ENCODE measurements at regions not wholly inside any gene's neighbourhood (a gene's known extent, or its start where the extent isn't known, plus 50 kb on each side); places are given as distances from the start of the nearest gene placed in this dataset.

DNA sequence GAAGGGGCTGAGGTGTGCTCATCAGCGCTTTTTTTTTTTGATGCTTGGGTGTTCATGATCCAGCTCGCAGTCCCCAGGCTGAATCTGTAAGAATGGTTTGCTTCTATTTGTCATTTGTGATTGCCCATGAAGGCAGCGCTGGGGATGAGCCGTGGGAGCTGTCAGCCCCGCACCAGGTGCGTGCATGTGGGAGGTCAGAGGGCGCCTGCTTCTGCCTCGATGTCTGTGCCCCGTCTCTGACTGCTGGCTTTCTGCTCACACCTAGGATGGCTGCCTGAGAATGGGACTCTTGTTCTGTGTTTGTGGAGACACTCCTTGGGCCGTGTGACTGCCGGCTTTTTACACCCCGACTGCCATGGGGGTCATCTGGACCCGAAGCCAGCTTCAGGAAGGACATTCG is 141.2 kb upstream of the RTL1 start:
- no peaks in the 10 kb centered on the region for H3F3A ChIP-seq (ENCODE audit: insufficient read depth, low read length, poor library complexity, severe bottlenecking)
- no peak overlapping the region for H2AFZ ChIP-seq (ENCODE audit: low read depth, low read length)
- no peak overlapping the region for H3K4me2 ChIP-seq (ENCODE audit: low read length)
- H3K9me3 ChIP-seq (ENCODE audit: low read length) = no peaks in the 10 kb centered on the region
- H3K27me3 ChIP-seq (ENCODE audit: insufficient read depth, low read depth, low read length) = no peaks in the 10 kb centered on the region
- H3K79me2 ChIP-seq (replicated peaks; ENCODE audit: insufficient read depth, low read length) = no peaks in the 10 kb centered on the region
- no peak overlapping the region for H3K27ac ChIP-seq (ENCODE audit: low read length)
- H3K9me2 ChIP-seq (ENCODE audit: insufficient read depth, low read length) = no peaks in the 10 kb centered on the region
- H3K9ac ChIP-seq (ENCODE audit: low read length) = no peak overlapping the region
- H3K4me3 ChIP-seq (ENCODE audit: low read length) = no peak overlapping the region
- H4K20me1 ChIP-seq (ENCODE audit: insufficient read depth) = no peaks in the 10 kb centered on the region
- no peaks in the 10 kb centered on the region for H3K36me3 ChIP-seq (ENCODE audit: insufficient read depth, low read length)
- TF ChIP-seq, protein P1, sequence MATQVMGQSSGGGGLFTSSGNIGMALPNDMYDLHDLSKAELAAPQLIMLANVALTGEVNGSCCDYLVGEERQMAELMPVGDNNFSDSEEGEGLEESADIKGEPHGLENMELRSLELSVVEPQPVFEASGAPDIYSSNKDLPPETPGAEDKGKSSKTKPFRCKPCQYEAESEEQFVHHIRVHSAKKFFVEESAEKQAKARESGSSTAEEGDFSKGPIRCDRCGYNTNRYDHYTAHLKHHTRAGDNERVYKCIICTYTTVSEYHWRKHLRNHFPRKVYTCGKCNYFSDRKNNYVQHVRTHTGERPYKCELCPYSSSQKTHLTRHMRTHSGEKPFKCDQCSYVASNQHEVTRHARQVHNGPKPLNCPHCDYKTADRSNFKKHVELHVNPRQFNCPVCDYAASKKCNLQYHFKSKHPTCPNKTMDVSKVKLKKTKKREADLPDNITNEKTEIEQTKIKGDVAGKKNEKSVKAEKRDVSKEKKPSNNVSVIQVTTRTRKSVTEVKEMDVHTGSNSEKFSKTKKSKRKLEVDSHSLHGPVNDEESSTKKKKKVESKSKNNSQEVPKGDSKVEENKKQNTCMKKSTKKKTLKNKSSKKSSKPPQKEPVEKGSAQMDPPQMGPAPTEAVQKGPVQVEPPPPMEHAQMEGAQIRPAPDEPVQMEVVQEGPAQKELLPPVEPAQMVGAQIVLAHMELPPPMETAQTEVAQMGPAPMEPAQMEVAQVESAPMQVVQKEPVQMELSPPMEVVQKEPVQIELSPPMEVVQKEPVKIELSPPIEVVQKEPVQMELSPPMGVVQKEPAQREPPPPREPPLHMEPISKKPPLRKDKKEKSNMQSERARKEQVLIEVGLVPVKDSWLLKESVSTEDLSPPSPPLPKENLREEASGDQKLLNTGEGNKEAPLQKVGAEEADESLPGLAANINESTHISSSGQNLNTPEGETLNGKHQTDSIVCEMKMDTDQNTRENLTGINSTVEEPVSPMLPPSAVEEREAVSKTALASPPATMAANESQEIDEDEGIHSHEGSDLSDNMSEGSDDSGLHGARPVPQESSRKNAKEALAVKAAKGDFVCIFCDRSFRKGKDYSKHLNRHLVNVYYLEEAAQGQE (IDR thresholded peaks at IDR 0.05; ENCODE audit: borderline replicate concordance) = no peak
- TF ChIP-seq MXI1 (conservative IDR thresholded peaks at IDR 0.05; ENCODE audit: poor library complexity, severe bottlenecking) (no peak), TAF1 (IDR thresholded peaks at IDR 0.05; ENCODE audit: low read depth) (no peak), EZH2 (IDR thresholded peaks at IDR 0.05; ENCODE audit: borderline replicate concordance, insufficient read depth, low read length, poor library complexity, severe bottlenecking) (no peak), RAD21 (conservative IDR thresholded peaks at IDR 0.05) (no peak), EP300 (conservative IDR thresholded peaks at IDR 0.05; ENCODE audit: poor library complexity, severe bottlenecking) (no peak), POLR2AphosphoS5 (IDR thresholded peaks at IDR 0.05) (no peak), SMC3 (conservative IDR thresholded peaks at IDR 0.05; ENCODE audit: poor library complexity) (no peak)
- TF ChIP-seq, protein P2, sequence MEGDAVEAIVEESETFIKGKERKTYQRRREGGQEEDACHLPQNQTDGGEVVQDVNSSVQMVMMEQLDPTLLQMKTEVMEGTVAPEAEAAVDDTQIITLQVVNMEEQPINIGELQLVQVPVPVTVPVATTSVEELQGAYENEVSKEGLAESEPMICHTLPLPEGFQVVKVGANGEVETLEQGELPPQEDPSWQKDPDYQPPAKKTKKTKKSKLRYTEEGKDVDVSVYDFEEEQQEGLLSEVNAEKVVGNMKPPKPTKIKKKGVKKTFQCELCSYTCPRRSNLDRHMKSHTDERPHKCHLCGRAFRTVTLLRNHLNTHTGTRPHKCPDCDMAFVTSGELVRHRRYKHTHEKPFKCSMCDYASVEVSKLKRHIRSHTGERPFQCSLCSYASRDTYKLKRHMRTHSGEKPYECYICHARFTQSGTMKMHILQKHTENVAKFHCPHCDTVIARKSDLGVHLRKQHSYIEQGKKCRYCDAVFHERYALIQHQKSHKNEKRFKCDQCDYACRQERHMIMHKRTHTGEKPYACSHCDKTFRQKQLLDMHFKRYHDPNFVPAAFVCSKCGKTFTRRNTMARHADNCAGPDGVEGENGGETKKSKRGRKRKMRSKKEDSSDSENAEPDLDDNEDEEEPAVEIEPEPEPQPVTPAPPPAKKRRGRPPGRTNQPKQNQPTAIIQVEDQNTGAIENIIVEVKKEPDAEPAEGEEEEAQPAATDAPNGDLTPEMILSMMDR (IDR thresholded peaks at IDR 0.05; ENCODE audit: poor library complexity, severe bottlenecking) = no peak

- Histone ChIP-seq H3K27me3 (ENCODE audit: insufficient read depth, low read depth, low read length) (no peaks in the 10 kb centered on the region), H4K20me1 (ENCODE audit: insufficient read depth) (no peaks in the 10 kb centered on the region), H3K27ac (ENCODE audit: low read length) (no peak overlapping the region), H3K4me2 (ENCODE audit: low read length) (no peak overlapping the region), H3K9ac (ENCODE audit: low read length) (no peak overlapping the region), H3F3A (ENCODE audit: insufficient read depth, low read length, poor library complexity, severe bottlenecking) (no peaks in the 10 kb centered on the region), H3K9me3 (ENCODE audit: low read length) (no peaks in the 10 kb centered on the region), H3K36me3 (ENCODE audit: insufficient read depth, low read length) (no peaks in the 10 kb centered on the region), H3K4me3 (ENCODE audit: low read length) (no peak overlapping the region), H3K79me2 (replicated peaks; ENCODE audit: insufficient read depth, low read length) (no peaks in the 10 kb centered on the region), H3K9me2 (ENCODE audit: insufficient read depth, low read length) (no peaks in the 10 kb centered on the region), H2AFZ (ENCODE audit: low read depth, low read length) (no peak overlapping the region)
- TF ChIP-seq MXI1 (conservative IDR thresholded peaks at IDR 0.05; ENCODE audit: poor library complexity, severe bottlenecking) (no peak), RAD21 (conservative IDR thresholded peaks at IDR 0.05) (no peak), EP300 (conservative IDR thresholded peaks at IDR 0.05; ENCODE audit: poor library complexity, severe bottlenecking) (no peak), EZH2 (IDR thresholded peaks at IDR 0.05; ENCODE audit: borderline replicate concordance, insufficient read depth, low read length, poor library complexity, severe bottlenecking) (no peak), TAF1 (IDR thresholded peaks at IDR 0.05; ENCODE audit: low read depth) (no peak)
- TF ChIP-seq, protein P2 (IDR thresholded peaks at IDR 0.05; ENCODE audit: poor library complexity, severe bottlenecking) = no peak
Measured at GRCh38 chr14:101045511-101045910, 142.0 kb upstream of the RTL1 start.

Data from neural cell (in vitro differentiated cells).